Muscle of leg (tissue), 3 donors: ENCODE measurements at regions not wholly inside any gene's neighbourhood (a gene's known extent, or its start where the extent isn't known, plus 50 kb on each side); places are given as distances from the start of the nearest gene placed in this dataset.
A peak's percentile ranks its signal among the peaks of the same experiment; 100 is the strongest.

ENCODE experiments used
- DNase-seq: peaks from one replicate; pipeline ENCODE4 v3.0.0; 2013
- H3K27ac ChIP-seq: one replicate; pipeline ENCODE4 v1.5.1; 2013; ENCODE audit warnings: mild to moderate bottlenecking, low read length, control low read depth
- H3K27me3 ChIP-seq: one replicate; pipeline ENCODE4 v1.6.1; 2013; ENCODE audit warnings: low read length; ENCODE audit not compliant: control insufficient read depth, insufficient read depth
- H3K36me3 ChIP-seq: one replicate; pipeline ENCODE4 v1.6.1; 2013; ENCODE audit warnings: low read length; ENCODE audit not compliant: control insufficient read depth, insufficient read depth
- H3K4me1 ChIP-seq: one replicate; pipeline ENCODE4 v1.6.1; 2013; ENCODE audit warnings: low read length; ENCODE audit not compliant: control insufficient read depth, insufficient read depth
- H3K4me3 ChIP-seq: one replicate; pipeline ENCODE4 v1.5.1; 2013; ENCODE audit warnings: low read length, control low read depth
- H3K9me3 ChIP-seq: replicated peaks from 2 replicates; pipeline ENCODE4 v1.6.1; 2013; ENCODE audit warnings: low read depth, low read length; ENCODE audit not compliant: control insufficient read depth
- WGBS: methylation state at CpG from one replicate; pipeline ENCODE4 v1.1.5; 2013; ENCODE audit warnings: missing lambda C conversion rate; ENCODE audit not compliant: insufficient coverage; 5-methylcytosine and 5-hydroxymethylcytosine counted together

DNA sequence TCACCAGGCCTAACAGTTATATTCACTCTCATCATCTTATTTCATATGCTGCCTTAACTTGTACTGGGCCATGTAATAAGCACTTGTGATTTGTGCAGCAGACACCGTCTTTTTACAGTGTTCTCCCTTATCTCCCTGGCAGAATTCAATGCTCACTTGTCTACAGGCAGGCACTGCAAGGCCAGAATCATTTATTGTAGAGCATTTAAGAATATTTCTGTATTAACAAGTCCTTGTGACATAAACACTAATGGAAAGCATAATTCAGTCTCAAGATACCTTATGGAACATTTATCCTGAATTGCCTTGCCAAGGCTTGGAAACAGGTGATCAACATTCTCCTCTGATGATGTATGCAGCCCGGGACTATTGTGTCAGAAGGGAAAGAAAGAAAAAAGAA is 808.9 kb downstream of the STPG2 start:
- Histone ChIP-seq H3K36me3 (no peaks in the 10 kb centered on the region), H3K9me3 (peaks cover 7% of the 10 kb centered on the region), H3K4me1 (no peaks in the 10 kb centered on the region), H3K4me3 (no peak overlapping the region), H3K27ac (no peak overlapping the region), H3K27me3 (no peaks in the 10 kb centered on the region)
- DNase-seq: no peak
- no CpG with 5 or more reads among the region's 2 CpGs for WGBS

DNA sequence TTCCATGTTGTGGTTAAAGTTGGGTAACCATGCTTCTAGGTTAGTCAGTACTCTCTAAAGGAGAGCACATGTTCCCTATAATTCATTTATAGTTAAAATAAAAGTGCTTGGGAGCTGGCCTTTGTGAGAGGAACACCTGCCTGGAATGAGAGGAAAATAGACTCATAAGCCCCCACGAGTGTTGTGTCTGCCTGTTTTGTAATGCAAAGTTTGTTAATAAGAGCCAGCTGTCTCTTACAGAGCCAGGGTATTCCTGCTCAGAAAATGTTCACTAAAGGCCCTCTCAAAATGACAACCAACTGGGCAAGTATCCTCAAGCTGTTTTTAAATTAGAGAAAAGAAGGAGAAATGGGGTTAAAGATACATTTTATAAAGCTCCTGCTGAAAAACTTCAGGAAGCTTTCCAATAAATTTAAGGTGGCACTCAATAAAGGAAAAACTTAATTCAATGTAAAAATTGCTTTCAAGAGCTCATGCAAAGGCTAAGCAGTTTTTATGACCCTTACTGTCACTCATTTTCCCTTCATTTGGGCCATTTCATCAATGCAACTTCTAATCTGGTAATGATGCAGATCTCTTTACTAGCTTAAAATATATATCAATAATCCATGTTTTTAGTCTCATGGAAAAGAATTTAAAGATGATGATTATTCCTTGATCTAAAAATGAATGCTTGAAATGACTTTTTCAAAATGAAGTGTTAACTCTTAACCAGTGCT is 793.6 kb downstream of the STPG2 start:
- Histone ChIP-seq H3K9me3 (no peaks in the 10 kb centered on the region), H3K4me1 (no peaks in the 10 kb centered on the region), H3K27me3 (no peaks in the 10 kb centered on the region), H3K36me3 (no peaks in the 10 kb centered on the region), H3K4me3 (no peak overlapping the region), H3K27ac (no peak overlapping the region)
- no CpG with 5 or more reads among the region's 1 CpG for WGBS
- DNase-seq: no peak

DNA sequence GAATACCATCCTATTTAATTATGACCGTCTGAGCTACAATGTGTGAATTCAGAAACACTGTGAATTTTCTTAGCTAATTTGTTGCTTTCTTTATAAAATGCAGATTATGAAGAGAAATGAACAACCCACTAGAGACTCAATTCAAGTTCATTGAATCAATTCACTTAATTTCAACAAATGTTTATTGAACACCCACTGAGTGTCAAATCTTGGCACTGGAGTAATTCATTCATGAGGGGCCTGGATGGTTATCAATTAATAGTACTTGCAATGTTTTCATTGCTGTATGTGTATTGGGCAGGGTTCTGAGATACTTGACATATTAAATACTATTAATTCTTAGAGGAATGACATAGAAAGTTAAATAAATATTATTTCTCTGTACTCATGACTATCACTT is 789.4 kb downstream of the STPG2 start:
- Histone ChIP-seq H3K4me3 (no peak overlapping the region), H3K27ac (no peak overlapping the region), H3K4me1 (no peaks in the 10 kb centered on the region), H3K27me3 (no peaks in the 10 kb centered on the region), H3K36me3 (no peaks in the 10 kb centered on the region), H3K9me3 (peaks cover 2% of the 10 kb centered on the region)
- no peak for DNase-seq
- no CpG with 5 or more reads among the region's 1 CpG for WGBS

DNA sequence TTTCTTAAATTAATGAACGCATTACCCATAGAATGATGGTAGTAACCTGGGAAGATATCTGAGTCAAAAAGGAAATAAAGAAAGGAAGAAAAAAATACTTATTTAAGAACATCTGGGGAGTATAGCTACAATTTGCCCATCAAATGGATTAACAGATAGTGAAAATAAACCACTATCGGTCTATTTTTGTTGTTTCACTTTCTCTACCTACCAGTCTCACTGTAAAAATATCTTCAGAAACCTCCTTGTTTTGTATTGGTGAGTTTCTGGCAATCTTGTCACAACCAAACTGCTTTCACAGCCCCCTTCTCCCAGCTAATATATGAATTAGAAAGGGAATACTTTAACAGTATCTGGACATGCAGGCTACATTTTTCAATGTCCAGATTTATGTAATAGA is 783.5 kb downstream of the STPG2 start:
- H3K4me1 ChIP-seq: no peaks in the 10 kb centered on the region
- WGBS: no CpG with 5 or more reads among the region's 2 CpGs
- H3K9me3 ChIP-seq: peaks cover 5% of the 10 kb centered on the region

DNA sequence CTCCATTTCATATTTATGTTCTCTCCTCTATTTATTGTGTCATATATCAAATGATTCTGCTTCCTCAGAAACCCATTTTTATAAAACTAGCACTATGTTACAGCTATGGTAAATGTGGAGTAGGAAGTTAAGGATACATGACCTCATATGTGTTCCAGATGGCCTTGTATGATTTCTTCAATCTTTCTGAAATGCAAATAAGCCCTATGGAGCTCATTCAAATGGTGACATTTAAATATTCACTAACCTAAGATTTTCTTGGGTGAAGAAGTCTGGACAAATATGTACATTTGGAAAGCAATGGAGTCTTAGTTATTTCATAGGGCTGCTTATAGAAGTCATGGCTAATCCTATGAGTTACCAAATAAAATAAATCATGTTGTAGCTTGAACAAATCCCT is 782.5 kb downstream of the STPG2 start:
- Histone ChIP-seq H3K27ac (no peak overlapping the region), H3K4me1 (no peaks in the 10 kb centered on the region), H3K27me3 (no peaks in the 10 kb centered on the region), H3K4me3 (no peak overlapping the region), H3K36me3 (no peaks in the 10 kb centered on the region), H3K9me3 (peaks cover 5% of the 10 kb centered on the region)
- DNase-seq: no peak

More for the DNA sequence above, 783.5 kb downstream of the STPG2 start:
- no peaks in the 10 kb centered on the region for H3K36me3 ChIP-seq
- no peak overlapping the region for H3K27ac ChIP-seq
- no peak for DNase-seq
- no peak overlapping the region for H3K4me3 ChIP-seq
- H3K27me3 ChIP-seq: no peaks in the 10 kb centered on the region

DNA sequence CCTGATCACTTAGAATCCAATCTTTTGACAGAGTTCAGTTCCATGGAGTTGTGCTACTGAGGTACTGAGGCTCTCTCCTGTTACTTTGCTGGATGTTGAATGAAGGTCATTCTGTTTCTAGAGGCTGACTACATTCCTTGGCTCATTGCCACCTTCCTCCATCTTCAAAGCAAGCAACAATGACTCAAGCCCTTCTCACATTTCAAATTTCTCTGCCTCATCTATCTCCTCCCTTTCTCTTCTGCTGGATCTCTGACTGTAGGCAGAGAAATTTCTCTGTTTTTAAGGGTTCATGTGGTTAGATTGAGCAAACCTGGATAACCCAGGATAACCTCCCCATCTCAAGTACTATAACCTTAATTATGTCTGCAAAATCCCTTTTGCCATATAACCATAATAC is 775.4 kb downstream of the STPG2 start:
- Histone ChIP-seq H3K36me3 (no peaks in the 10 kb centered on the region), H3K4me1 (peaks cover 2% of the 10 kb centered on the region), H3K27me3 (no peaks in the 10 kb centered on the region), H3K27ac (no peak overlapping the region), H3K4me3 (no peak overlapping the region), H3K9me3 (peaks cover 1% of the 10 kb centered on the region)
- DNase-seq: peak; percentile 62

DNA sequence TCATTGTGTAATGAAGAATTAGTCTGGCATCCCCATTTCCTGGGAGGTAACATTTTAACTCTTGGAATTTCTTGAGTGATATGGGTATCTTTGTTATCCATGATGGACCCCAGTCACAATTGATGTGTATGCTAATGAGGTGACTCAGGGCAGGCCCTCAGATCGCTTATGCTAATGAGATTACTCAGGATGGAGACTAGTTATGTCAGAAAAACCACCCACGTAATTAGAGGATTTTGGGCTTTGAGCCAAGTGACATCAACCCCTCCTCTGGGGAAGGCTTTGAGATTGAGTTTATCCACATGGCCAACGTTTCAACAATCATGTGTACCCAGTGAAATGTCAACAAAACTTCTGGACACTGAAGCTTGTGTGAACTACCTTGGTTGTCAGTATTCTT is 772.7 kb downstream of the STPG2 start:
- 100% methylated on average over 2 of the region's 3 CpGs for WGBS

DNA sequence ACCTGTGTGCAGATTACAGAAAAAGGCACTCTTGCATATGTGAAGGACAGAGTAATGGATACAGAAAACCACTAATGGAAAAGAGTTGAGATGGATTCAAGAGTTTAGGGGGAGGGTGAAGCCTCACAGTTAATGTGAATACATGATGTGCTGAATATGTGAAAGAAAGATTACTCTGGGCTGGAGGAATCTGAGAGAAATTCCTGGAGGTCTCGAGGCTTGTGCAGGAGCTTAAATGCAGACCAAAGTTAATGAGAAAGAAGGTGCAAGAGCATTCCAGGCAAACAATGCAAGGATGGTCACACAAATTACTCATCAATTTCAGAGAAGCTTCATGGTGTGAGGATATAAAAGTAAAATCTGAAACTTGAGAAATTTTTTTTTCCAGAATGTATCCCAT is 768.8 kb downstream of the STPG2 start:
- WGBS: 40% methylated on average over 1 of the region's 1 CpG

More for the DNA sequence above, 772.7 kb downstream of the STPG2 start:
- Histone ChIP-seq H3K27ac (no peak overlapping the region), H3K27me3 (no peaks in the 10 kb centered on the region), H3K36me3 (no peaks in the 10 kb centered on the region), H3K4me3 (no peak overlapping the region), H3K4me1 (peaks cover 2% of the 10 kb centered on the region), H3K9me3 (no peaks in the 10 kb centered on the region)
- DNase-seq: no peak

DNA sequence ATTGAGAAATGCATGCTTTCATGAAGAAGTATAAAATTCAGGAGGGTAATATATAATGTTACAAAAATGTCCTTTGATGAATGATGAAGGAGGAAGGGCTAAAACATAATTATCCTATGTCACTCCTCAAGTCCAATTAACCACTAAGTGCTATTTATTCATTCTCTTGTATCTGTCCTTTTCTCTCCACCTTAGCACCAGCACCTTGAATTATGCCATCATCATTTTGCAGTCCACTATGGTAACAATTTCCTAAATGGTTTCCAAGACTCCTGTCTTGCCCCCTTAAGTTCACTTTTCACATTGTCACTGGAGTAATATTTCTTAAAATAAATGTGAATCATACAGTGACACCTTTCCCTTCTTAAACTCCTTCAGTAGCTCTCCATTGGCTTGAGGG is 756.3 kb downstream of the STPG2 start:
- Histone ChIP-seq H3K27ac (no peak overlapping the region), H3K4me1 (no peaks in the 10 kb centered on the region), H3K4me3 (no peak overlapping the region), H3K27me3 (no peaks in the 10 kb centered on the region), H3K9me3 (peaks cover 3% of the 10 kb centered on the region), H3K36me3 (no peaks in the 10 kb centered on the region)
- DNase-seq: no peak

More for the DNA sequence above, 768.8 kb downstream of the STPG2 start:
- Histone ChIP-seq H3K27me3 (no peaks in the 10 kb centered on the region), H3K27ac (no peak overlapping the region), H3K36me3 (no peaks in the 10 kb centered on the region), H3K4me3 (no peak overlapping the region), H3K9me3 (no peaks in the 10 kb centered on the region), H3K4me1 (no peaks in the 10 kb centered on the region)
- DNase-seq: no peak

DNA sequence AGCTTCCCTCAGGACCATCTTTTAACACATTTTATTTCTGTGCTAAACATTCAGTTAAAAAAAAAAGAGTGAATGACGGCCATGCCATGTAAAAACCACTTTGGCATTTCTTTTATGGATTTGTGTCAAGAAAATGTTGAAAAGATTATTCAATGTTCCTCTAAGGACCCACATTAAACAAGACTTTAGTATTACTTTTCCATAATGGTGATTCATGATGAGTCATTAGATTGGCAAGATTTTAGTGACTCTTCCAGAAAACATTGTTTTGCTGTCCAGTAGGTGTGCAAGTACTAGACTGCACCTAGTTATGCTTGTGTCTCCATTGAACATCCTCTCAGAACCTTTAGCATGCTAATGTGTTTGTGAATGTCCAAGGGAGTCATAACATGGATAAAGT is 748.6 kb downstream of the STPG2 start:
- Histone ChIP-seq H3K36me3 (no peaks in the 10 kb centered on the region), H3K9me3 (no peaks in the 10 kb centered on the region), H3K27ac (no peak overlapping the region), H3K27me3 (no peaks in the 10 kb centered on the region), H3K4me1 (no peaks in the 10 kb centered on the region), H3K4me3 (no peak overlapping the region)
- peak; percentile 7 for DNase-seq
- no CpG with 5 or more reads among the region's 1 CpG for WGBS

DNA sequence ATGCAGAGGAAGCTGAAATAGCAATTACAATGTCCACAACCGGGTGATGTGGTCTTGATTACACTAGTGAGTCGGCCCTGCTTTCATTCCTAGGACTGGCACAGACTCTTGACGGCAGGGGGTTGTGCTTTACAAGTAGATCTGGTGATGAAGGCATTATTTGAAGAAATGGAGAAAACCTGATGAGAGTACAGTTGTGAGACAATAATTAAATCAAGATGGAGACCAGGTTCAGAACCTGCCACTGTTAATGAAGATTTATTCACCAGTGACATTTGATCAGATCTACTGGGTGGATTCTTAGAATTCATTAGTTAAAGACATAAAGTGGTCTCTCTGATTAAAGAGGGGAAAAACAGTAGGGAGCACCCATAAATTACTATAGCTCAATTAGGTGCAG is 747.2 kb downstream of the STPG2 start:
- Histone ChIP-seq H3K36me3 (no peaks in the 10 kb centered on the region), H3K27ac (no peak overlapping the region), H3K4me3 (no peak overlapping the region), H3K27me3 (no peaks in the 10 kb centered on the region), H3K9me3 (no peaks in the 10 kb centered on the region), H3K4me1 (no peaks in the 10 kb centered on the region)
- 47% methylated on average over 3 of the region's 3 CpGs for WGBS
- no peak for DNase-seq
